SK-N-SH (cell line): ENCODE measurements at regions not wholly inside any gene's neighbourhood (a gene's known extent, or its start where the extent isn't known, plus 50 kb on each side); places are given as distances from the start of the nearest gene placed in this dataset.

ENCODE experiments used
- CTCF ChIA-PET: fragments of 300-600, 350-600 bp; formaldehyde crosslinking; extraction: SDS; loops from one replicate; lab custom pipeline; 2021; lab: Yijun Ruan, JAX
- POLR2A ChIA-PET: fragments of 350-600 bp; sonication (Branson Sonifier 250); formaldehyde crosslinking; extraction: SDS; loops from one replicate; lab custom pipeline; 2020; ENCODE audit warnings: antibody characterized with exemption, inconsistent platforms; lab: Yijun Ruan, JAX
- DNase-seq: peaks from one replicate; pipeline ENCODE4 v3.0.0; 2012
- H2AFZ ChIP-seq: fragments of 200-600 bp; sonication (generic); 2 replicates; pipeline ENCODE4 v1.8.1; 2016; ENCODE audit warnings: antibody characterized with exemption, mild to moderate bottlenecking, low read depth
- H3F3A ChIP-seq: fragments of 200-600 bp; sonication (generic); replicated peaks from 2 replicates; pipeline ENCODE3; 2016; ENCODE audit warnings: antibody characterized with exemption, mild to moderate bottlenecking; ENCODE audit not compliant: insufficient read depth
- H3K27ac ChIP-seq, 2 experiments: fragments of 200-500 bp in 1 of 2; fragments of 200-600 bp in 1 of 2; sonication (Bioruptor generic) in 1 of 2; sonication (generic), shearing (Covaris generic) in 1 of 2; 2 replicates each; pipeline versions ENCODE4 v1.5.1 to v1.6.1; 2014 to 2016; ENCODE audit warnings: low read depth in 2 of 2, inconsistent platforms in 1 of 2, low read length in 1 of 2, mild to moderate bottlenecking in 1 of 2, mixed read lengths in 1 of 2
- H3K27me3 ChIP-seq: fragments of 200-600 bp; sonication (generic), shearing (Covaris generic); 2 replicates; pipeline ENCODE4 v1.6.1; 2016; ENCODE audit warnings: mixed run types; ENCODE audit not compliant: insufficient read depth
- H3K36me3 ChIP-seq, 2 experiments: fragments of 200-500 bp in 1 of 2; fragments of 200-600 bp in 1 of 2; sonication (Bioruptor generic) in 1 of 2; sonication (generic) in 1 of 2; replicated peaks in 1 of 2; 2 replicates each; pipeline versions ENCODE3 to v1.5.1; 2014 to 2016; ENCODE audit warnings: low read length in 1 of 2, mild to moderate bottlenecking in 1 of 2; ENCODE audit not compliant: insufficient read depth in 2 of 2, control insufficient read depth in 1 of 2
- H3K4me1 ChIP-seq, 2 experiments: fragments of 200-500 bp in 1 of 2; fragments of 200-600 bp in 1 of 2; sonication (Bioruptor generic) in 1 of 2; sonication (generic), shearing (Covaris generic) in 1 of 2; 2 replicates each; pipeline versions ENCODE4 v1.5.1 to v1.6.1; 2014 to 2016; ENCODE audit warnings: low read depth in 1 of 2, low read length in 1 of 2, mixed run types in 1 of 2; ENCODE audit not compliant: insufficient read depth in 2 of 2, control insufficient read depth in 1 of 2
- H3K4me2 ChIP-seq: fragments of 200-600 bp; sonication (generic), shearing (Covaris generic); 2 replicates; pipeline ENCODE4 v1.6.1; 2017; ENCODE audit warnings: mixed run types
- H3K4me3 ChIP-seq, 2 experiments: fragments of 200-500 bp in 1 of 2; fragments of 200-600 bp in 1 of 2; sonication (Bioruptor generic) in 1 of 2; sonication (generic), shearing (Covaris generic) in 1 of 2; 2 replicates each; pipeline versions ENCODE4 v1.5.1 to v1.8.1; 2014 to 2016; ENCODE audit warnings: low read depth in 2 of 2, inconsistent platforms in 1 of 2, low read length in 1 of 2, mild to moderate bottlenecking in 1 of 2, mixed read lengths in 1 of 2, moderate library complexity in 1 of 2
- H3K79me2 ChIP-seq: fragments of 200-600 bp; sonication (generic); 2 replicates; pipeline ENCODE4 v1.8.1; 2017; ENCODE audit warnings: mild to moderate bottlenecking; ENCODE audit not compliant: insufficient read depth
- H3K9ac ChIP-seq: fragments of 200-600 bp; sonication (generic); 2 replicates; pipeline ENCODE4 v1.6.1; 2017; ENCODE audit warnings: mixed run types
- H3K9me2 ChIP-seq: fragments of 200-600 bp; sonication (generic); 2 replicates; pipeline ENCODE4 v1.6.1; 2017; ENCODE audit warnings: mixed run types
- H3K9me3 ChIP-seq: fragments of 200-600 bp; sonication (generic); 2 replicates; pipeline ENCODE4 v1.6.1; 2017; ENCODE audit warnings: mixed run types, mild to moderate bottlenecking, moderate library complexity
- H4K20me1 ChIP-seq: fragments of 200-600 bp; sonication (generic); 2 replicates; pipeline ENCODE4 v1.6.1; 2017; ENCODE audit warnings: mild to moderate bottlenecking, mixed run types; ENCODE audit not compliant: insufficient read depth
- CHD2 ChIP-seq: fragments of 150-350 bp; IDR thresholded peaks from 2 replicates; pipeline ENCODE4 v1.6.1; 2018; ENCODE audit warnings: low read length; ENCODE audit not compliant: partially characterized antibody
- EZH2phosphoT487 ChIP-seq: fragments of 200-600 bp; sonication (generic); IDR thresholded peaks from 2 replicates; pipeline ENCODE4 v1.6.1; 2017; ENCODE audit warnings: low read depth, mixed run types, mild to moderate bottlenecking, antibody characterized with exemption, moderate library complexity, borderline replicate concordance
- FOSL2 ChIP-seq: IDR thresholded peaks from 2 replicates; pipeline ENCODE4 v1.4.0; 2012; ENCODE audit warnings: low read depth, mild to moderate bottlenecking, moderate library complexity, borderline replicate concordance
- GATA2 ChIP-seq: sonication (generic); formaldehyde crosslinking; IDR thresholded peaks from 2 replicates; pipeline ENCODE4 v1.5.0; 2020; ENCODE audit warnings: mild to moderate bottlenecking, missing genetic modification reagents
- IRF3 ChIP-seq: fragments of 150-350 bp; IDR thresholded peaks from 2 replicates; pipeline ENCODE4 v1.6.1; 2016; ENCODE audit warnings: mild to moderate bottlenecking, low read depth, low read length
- JUND ChIP-seq: IDR thresholded peaks from 2 replicates; pipeline ENCODE4 v1.4.0; 2012
- MEF2A ChIP-seq: IDR thresholded peaks from 2 replicates; pipeline ENCODE4 v1.4.0; 2012; ENCODE audit warnings: low read depth, borderline replicate concordance
- MXI1 ChIP-seq: IDR thresholded peaks from 2 replicates; pipeline ENCODE4 v1.6.1; 2012; ENCODE audit warnings: mild to moderate bottlenecking, low read depth, low read length, improper control_type of control experiment
- NFIC ChIP-seq: IDR thresholded peaks from 2 replicates; pipeline ENCODE4 v1.4.0; 2012; ENCODE audit warnings: borderline replicate concordance
- RAD21 ChIP-seq: IDR thresholded peaks from 2 replicates; pipeline ENCODE4 v1.6.1; 2012; ENCODE audit warnings: mild to moderate bottlenecking, low read length
- RCOR1 ChIP-seq: fragments of 150-350 bp; IDR thresholded peaks from 2 replicates; pipeline ENCODE4 v1.6.1; 2017; ENCODE audit warnings: antibody characterized with exemption, low read length
- RXRA ChIP-seq: IDR thresholded peaks from 2 replicates; pipeline ENCODE4 v1.4.0; 2012; ENCODE audit warnings: low read depth, mild to moderate bottlenecking, borderline replicate concordance
- SMC3 ChIP-seq: IDR thresholded peaks from 2 replicates; pipeline ENCODE4 v1.6.1; 2012; ENCODE audit warnings: low read depth, low read length, improper control_type of control experiment
- TAF1 ChIP-seq: IDR thresholded peaks from 2 replicates; pipeline ENCODE4 v1.6.1; 2012; ENCODE audit warnings: low read depth, mild to moderate bottlenecking, low read length, moderate library complexity, borderline replicate concordance
- WGBS: methylation state at CpG from one replicate; pipeline ENCODE4 v1.1.6; 2017; ENCODE audit warnings: low lambda C conversion rate; 5-methylcytosine and 5-hydroxymethylcytosine counted together
- TF ChIP-seq, protein P1 (sequence below): IDR thresholded peaks from 2 replicates; pipeline ENCODE4 v1.4.0; 2012; ENCODE audit warnings: low read depth, borderline replicate concordance
- TF ChIP-seq, protein P2 (sequence below): IDR thresholded peaks from 2 replicates; pipeline ENCODE4 v1.4.0; 2012; ENCODE audit warnings: low read depth
- TF ChIP-seq, protein P3 (sequence below): fragments of 200-600 bp; sonication (generic); IDR thresholded peaks from 2 replicates; pipeline ENCODE4 v1.6.1; 2017; ENCODE audit warnings: antibody characterized with exemption, mild to moderate bottlenecking, moderate library complexity

- Histone ChIP-seq H3K4me1 (no peaks in the 10 kb centered on the region), H3K9ac (no peak overlapping the region), H3K36me3 (no peaks in the 10 kb centered on the region), H3F3A (no peaks in the 10 kb centered on the region), H3K9me3 (0 out of 2 replicates have a peak, but pooled peaks cover 5% of the 10 kb centered on the region), H3K4me3 (no peak overlapping the region), H3K4me2 (no peak overlapping the region), H2AFZ (no peak overlapping the region), H3K27ac (no peak overlapping the region), H4K20me1 (no peaks in the 10 kb centered on the region), H3K9me2 (no peaks in the 10 kb centered on the region), H3K27me3 (no peaks in the 10 kb centered on the region), H3K79me2 (no peaks in the 10 kb centered on the region)
- 0% methylated on average over 1 of the region's 1 CpG for WGBS
- ChIA-PET CTCF (no interaction called here), POLR2A (no interaction called here)
- DNase-seq, result no peak
- TF ChIP-seq IRF3 (no peak), RAD21 (no peak), NFIC (no peak), TAF1 (no peak), MEF2A (no peak), SMC3 (no peak), JUND (no peak), EZH2phosphoT487 (no peak), RCOR1 (no peak), FOSL2 (no peak), CHD2 (no peak), GATA2 (CRISPR knock-in tag) (no peak), RXRA (no peak), MXI1 (no peak)
- TF ChIP-seq, protein P1, sequence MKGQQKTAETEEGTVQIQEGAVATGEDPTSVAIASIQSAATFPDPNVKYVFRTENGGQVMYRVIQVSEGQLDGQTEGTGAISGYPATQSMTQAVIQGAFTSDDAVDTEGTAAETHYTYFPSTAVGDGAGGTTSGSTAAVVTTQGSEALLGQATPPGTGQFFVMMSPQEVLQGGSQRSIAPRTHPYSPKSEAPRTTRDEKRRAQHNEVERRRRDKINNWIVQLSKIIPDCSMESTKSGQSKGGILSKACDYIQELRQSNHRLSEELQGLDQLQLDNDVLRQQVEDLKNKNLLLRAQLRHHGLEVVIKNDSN, result no peak
- TF ChIP-seq, protein P2, sequence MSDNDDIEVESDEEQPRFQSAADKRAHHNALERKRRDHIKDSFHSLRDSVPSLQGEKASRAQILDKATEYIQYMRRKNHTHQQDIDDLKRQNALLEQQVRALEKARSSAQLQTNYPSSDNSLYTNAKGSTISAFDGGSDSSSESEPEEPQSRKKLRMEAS, result no peak
- TF ChIP-seq, protein P3, sequence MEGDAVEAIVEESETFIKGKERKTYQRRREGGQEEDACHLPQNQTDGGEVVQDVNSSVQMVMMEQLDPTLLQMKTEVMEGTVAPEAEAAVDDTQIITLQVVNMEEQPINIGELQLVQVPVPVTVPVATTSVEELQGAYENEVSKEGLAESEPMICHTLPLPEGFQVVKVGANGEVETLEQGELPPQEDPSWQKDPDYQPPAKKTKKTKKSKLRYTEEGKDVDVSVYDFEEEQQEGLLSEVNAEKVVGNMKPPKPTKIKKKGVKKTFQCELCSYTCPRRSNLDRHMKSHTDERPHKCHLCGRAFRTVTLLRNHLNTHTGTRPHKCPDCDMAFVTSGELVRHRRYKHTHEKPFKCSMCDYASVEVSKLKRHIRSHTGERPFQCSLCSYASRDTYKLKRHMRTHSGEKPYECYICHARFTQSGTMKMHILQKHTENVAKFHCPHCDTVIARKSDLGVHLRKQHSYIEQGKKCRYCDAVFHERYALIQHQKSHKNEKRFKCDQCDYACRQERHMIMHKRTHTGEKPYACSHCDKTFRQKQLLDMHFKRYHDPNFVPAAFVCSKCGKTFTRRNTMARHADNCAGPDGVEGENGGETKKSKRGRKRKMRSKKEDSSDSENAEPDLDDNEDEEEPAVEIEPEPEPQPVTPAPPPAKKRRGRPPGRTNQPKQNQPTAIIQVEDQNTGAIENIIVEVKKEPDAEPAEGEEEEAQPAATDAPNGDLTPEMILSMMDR, result no peak
Measured at GRCh38 chr7:34463830-34464229, 194.2 kb upstream of the NPSR1 start.
